ENCODE measurements at regions not wholly inside any gene's neighbourhood (a gene's known extent, or its start where the extent isn't known, plus 50 kb on each side); places are given as distances from the start of the nearest gene placed in this dataset.

DNA sequence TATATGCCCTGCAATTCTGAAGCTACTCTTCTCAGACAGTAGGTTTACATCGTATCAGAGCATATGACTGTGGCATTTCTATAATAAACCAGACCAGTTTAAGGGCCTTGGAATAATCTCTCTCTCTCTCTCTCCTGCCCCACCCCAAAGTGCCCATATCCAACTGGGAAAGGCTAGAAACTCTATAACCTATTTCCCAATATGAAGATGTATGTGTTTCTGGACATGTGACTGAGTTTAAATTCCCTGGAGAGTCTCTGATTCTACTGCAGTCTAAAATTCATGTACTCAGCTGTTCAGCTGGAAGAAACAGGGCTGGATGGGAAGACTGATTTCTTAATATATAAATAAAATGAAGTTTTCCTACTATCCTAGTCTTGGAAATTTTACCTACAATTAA, 91.9 kb upstream of the MBNL2 start:
- TF ChIP-seq, protein P1, sequence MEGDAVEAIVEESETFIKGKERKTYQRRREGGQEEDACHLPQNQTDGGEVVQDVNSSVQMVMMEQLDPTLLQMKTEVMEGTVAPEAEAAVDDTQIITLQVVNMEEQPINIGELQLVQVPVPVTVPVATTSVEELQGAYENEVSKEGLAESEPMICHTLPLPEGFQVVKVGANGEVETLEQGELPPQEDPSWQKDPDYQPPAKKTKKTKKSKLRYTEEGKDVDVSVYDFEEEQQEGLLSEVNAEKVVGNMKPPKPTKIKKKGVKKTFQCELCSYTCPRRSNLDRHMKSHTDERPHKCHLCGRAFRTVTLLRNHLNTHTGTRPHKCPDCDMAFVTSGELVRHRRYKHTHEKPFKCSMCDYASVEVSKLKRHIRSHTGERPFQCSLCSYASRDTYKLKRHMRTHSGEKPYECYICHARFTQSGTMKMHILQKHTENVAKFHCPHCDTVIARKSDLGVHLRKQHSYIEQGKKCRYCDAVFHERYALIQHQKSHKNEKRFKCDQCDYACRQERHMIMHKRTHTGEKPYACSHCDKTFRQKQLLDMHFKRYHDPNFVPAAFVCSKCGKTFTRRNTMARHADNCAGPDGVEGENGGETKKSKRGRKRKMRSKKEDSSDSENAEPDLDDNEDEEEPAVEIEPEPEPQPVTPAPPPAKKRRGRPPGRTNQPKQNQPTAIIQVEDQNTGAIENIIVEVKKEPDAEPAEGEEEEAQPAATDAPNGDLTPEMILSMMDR (IDR thresholded peaks at IDR 0.05; ENCODE audit: low read depth, low read length) = no peak
- DNase-seq (ENCODE audit: low read depth, low spot score) = no peak
- no peak overlapping the region for H3K4me3 ChIP-seq (ENCODE audit: low read depth, low read length)
- in situ Hi-C loops (cut with HindIII; ENCODE audit: low sequenced_read_pairs) = no loop called here

DNA sequence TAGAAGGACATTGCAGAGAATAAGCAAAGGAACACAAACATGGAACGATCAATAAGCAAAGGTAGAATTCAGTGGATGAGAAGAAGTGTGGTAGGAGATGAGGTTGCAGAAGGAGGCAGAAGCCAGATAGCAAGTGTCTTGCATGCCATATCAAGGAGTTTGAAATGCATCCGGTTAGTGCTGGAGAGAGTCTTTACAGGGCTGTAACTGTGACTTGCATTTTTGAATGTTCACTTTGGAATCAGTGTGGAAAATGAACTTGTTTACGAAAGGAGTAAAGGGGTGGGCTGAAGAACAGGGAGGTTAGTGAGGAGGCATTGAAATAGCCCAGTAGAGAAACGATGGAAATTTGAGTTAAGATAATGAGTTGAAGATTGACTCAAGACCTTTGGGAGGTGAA, 90.7 kb upstream of the MBNL2 start:
- TF ChIP-seq, protein P1 (IDR thresholded peaks at IDR 0.05; ENCODE audit: low read depth, low read length) = no peak
- in situ Hi-C loops (cut with HindIII; ENCODE audit: low sequenced_read_pairs) = no loop called here
- no peak overlapping the region for H3K4me3 ChIP-seq (ENCODE audit: low read depth, low read length)
- DNase-seq (ENCODE audit: low read depth, low spot score) = no peak

DNA sequence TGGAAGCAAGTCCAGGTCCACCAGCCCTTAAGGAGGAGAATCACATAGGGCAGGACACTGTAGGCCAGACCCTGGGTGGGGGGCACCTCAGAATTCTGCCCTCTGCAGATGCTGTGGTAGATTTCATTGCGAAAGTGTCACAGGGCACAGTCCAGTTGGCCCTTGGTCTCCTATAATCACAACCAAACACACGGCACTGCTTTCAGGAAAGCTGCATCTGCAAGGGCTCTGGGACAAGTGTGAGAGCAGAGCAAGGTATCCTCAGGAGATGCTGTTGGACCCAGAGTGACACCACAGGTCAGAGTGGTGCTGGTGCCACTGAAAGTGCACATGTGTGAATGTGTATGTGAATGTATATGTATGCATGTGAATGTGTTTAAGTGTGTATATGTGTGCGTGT, 88.6 kb upstream of the MBNL2 start:
- DNase-seq (ENCODE audit: low read depth, low spot score) = no peak
- TF ChIP-seq, protein P1 (IDR thresholded peaks at IDR 0.05; ENCODE audit: low read depth, low read length) = no peak
- H3K4me3 ChIP-seq (ENCODE audit: low read depth, low read length) = no peak overlapping the region
- in situ Hi-C loops (cut with HindIII; ENCODE audit: low sequenced_read_pairs) = no loop called here

DNA sequence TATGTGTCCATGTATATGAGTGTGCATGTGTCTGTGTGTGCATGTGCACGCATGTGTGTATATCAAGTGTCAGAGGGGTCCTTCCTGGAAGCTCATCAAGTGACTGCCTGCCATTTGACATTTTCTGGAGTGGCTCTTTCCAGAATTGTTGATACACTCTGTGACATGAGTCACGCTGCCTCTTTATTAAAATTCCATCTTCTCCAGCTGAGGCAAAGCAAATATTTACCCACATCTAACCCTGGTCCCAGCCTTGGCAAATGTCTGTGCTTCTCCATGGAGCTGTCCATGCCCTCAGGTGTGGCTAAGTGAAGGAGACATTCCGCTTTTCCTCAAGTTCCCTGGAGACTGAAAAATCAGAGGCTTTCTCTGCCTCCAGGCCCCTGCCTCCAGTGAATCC, 88.2 kb upstream of the MBNL2 start:
- H3K4me3 ChIP-seq (ENCODE audit: low read depth, low read length) = no peak overlapping the region
- in situ Hi-C loops (cut with HindIII; ENCODE audit: low sequenced_read_pairs) = no loop called here
- DNase-seq (ENCODE audit: low read depth, low spot score) = no peak
- TF ChIP-seq, protein P1 (IDR thresholded peaks at IDR 0.05; ENCODE audit: low read depth, low read length) = no peak

DNA sequence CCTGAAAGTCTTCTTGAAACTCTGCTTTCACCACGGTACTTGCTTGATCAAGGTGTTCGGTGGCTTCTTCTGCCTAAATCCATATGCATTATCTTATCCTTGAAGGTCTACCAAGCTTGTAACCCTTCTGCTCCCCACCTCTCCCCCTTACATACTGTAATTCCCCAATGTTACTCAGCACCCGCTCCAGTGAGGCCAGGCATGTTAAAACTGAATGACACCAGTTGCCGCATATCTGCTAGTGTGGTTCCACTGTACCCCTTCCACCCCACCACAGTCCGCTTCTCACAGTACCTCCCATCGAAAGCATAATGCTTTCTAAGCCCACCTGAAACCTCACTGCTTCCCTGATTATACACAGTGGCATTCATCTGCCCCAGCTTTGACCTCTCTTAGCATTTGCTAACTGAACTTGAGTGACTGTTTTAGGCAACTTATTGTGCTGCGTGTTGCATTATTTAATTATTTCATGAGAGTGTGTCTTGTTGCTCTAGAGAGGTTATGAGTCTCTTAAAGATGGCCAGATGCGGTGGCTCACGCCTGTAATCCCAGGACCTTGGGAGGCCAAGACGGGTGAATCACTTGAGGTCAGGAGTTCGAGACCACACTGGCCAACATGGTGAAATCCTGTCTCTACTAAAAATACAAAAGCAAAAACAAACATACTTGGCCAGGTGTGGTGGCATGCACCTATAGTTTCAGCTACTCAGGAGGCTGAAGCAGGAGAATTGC, 87.6 kb upstream of the MBNL2 start:
- no peak overlapping the region for H3K4me3 ChIP-seq (ENCODE audit: low read depth, low read length)
- in situ Hi-C loops (cut with HindIII; ENCODE audit: low sequenced_read_pairs) = no loop called here
- DNase-seq (ENCODE audit: low read depth, low spot score) = no peak
- TF ChIP-seq, protein P1 (IDR thresholded peaks at IDR 0.05; ENCODE audit: low read depth, low read length) = no peak

DNA sequence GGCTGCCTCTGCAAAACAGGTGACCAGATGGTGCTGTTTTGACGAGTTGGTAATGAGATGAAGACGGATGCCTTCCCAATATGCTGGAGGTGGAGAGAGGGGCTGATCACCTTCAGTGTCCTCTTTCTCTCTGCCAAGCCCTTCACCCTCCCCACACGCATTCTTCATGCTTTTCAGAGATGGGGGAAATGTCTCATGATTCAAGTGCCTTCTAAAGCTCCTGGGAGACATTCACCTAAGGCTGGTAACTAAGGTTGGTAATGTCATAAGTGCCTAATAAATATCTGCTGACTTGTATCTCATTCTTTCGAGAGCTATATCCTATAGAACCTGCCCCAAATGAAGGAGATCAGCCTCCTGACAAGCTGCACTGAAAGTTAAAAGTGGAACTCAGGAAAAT, 86.2 kb upstream of the MBNL2 start:
- TF ChIP-seq, protein P1 (IDR thresholded peaks at IDR 0.05; ENCODE audit: low read depth, low read length) = no peak
- H3K4me3 ChIP-seq (ENCODE audit: low read depth, low read length) = no peak overlapping the region
- in situ Hi-C loops (cut with HindIII; ENCODE audit: low sequenced_read_pairs) = no loop called here
- no peak for DNase-seq (ENCODE audit: low read depth, low spot score)
